HG03460 (cell line): ENCODE measurements at regions not wholly inside any gene's neighbourhood (a gene's known extent, or its start where the extent isn't known, plus 50 kb on each side); places are given as distances from the start of the nearest gene placed in this dataset.

ENCODE experiments used
- ATAC-seq: cut with Tn5 transposase; IDR thresholded peaks from one replicate; pipeline ENCODE4 v1.9.1; 2021; ENCODE audit not compliant: unreplicated experiment

DNA sequence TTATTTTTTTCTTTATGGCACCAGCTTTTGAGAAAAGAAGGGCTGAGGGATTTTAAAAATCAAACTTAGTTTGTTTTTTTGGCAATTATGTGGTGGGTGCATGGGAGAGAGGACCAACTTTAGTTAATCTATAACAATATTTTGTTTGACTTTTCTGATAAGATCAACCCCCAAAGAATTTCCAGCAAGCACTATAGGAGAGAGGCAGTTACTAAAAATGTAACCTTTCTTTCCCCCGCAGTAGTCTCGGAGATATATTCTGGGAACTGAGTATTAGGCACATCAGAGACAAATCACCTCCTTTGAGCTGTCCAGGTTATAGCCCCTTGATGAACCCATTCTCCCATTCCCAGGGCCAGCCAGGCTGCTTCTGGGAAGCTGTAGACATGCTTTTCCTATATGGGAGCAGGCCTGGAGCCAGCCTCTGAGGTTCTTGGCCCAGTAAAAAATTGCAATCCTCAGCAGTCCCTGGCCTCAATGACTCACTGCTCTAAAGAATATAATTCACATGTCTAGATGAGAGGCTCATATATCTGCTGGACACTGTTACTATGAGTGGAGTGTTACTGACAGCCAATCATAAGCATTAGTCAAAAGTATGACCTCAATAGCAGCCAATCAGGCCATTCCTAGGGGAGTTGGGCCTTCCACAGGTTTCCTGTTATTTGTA is 138.3 kb upstream of the AGBL1 start:
- no peak for ATAC-seq

DNA sequence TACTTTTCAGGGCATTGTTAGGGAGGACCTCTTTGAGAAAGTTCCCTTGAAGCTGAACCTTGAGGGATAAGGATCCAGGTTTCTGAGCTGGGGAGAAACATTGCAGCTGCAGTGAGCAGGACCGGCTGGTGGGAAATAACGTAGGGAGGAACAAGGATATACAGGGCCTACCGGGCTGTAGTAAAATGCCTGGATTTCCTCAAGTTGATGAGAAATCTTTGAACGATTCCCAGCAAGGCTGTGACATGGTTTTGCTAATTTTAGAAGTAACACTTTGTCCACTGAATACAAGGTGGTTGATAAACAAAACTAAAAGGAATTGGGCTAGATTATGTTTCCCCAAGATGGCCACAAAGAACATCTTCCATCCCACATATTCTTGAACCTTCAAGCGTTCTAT is 137.0 kb upstream of the AGBL1 start:
- no peak for ATAC-seq

DNA sequence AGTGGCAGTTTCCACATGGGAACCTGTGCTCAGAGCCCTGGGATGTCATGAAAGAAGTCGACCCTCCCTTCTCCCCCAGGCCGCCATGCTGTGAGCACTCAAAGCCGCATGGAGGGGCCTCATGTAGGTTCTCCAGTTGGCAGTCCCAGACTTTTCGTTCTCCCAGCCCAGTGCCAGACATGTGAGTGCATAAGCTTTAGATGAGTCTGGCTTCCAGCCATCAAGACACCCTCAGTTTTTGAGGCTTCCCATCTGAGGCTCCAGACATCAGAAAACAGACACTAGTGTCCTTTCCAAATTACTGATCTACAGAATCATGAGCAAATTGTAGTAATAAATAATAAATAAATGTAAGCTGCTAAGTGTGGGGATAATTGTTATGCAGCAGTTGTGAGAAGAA is 136.5 kb upstream of the AGBL1 start:
- ATAC-seq = no peak

DNA sequence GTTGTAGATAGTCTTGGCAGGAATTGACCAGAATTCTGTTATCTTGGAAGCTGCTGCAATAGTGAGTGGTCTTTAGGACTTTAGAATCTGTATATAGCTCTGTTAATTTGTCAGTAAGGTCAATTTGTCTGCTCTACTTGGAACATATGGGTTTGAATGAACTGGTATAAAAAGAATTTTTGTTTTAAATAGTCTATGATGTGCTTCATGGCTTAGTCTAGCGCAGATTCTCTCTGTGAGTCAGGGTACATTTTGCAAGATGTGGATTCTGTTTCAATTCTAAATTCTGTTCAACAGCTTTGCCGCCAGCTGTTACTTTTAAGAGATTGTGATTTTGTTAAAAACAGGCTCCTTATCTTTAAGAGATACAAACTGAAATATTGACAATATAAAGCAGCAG is 135.9 kb upstream of the AGBL1 start:
- no peak for ATAC-seq

DNA sequence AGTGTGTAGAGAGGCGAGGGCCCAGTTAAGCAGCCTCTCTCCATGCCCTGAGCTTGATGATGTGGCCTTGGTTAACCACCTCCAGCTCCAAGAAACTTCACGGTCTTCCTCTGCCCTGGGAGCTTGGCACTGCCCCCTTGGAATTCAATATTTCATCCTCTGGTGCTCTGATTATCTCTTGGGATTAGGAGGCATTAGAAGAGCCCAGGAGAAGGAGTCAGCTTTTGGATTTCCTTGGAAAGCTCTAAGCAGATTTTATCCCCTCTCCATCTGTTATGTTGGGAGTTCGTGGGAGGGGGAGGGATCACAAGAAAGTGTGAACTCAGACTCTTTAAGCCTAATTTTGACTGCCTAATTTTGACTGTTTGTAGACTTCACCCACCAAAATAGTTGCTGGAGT is 132.7 kb upstream of the AGBL1 start:
- ATAC-seq = no peak

DNA sequence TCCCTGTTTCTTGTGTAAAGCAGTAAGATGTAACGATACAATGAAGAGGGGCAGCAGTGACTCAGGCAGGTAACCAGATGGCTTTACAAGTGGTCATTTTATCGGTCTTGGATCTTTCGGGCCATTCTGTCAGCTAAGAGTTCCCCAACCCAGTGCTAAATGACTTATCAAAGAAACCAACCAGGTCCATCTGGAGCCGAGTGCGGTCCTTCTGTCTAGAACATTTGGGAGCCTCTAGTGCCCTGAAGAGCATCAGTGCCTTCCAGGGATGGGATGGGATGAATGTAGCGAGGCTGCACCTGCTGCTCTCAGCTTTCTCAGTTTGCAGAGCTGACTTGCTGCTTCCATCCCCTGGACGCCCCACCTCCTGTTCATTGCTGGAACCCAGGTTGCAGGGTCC is 131.7 kb upstream of the AGBL1 start:
- ATAC-seq = no peak

DNA sequence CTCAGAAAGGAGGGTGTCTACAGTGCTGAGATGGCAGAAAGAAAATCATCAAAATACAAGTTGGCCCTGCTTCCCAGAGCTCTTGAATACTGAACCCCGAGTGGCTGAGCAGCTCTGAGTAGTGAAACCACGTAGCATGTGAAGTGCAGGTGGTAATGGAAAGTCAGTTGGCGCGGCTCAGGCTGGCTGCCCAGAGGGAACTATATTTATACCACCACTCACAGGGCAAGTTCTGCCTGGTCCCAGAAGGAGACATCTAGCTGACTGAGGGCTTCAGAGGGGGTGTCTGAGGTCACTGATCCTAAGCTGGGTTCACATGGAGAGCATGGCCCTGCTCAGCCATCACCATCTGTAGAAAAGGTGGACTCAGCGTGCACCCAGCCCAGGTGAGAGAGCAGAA is 129.6 kb upstream of the AGBL1 start:
- ATAC-seq = peak; percentile 62

DNA sequence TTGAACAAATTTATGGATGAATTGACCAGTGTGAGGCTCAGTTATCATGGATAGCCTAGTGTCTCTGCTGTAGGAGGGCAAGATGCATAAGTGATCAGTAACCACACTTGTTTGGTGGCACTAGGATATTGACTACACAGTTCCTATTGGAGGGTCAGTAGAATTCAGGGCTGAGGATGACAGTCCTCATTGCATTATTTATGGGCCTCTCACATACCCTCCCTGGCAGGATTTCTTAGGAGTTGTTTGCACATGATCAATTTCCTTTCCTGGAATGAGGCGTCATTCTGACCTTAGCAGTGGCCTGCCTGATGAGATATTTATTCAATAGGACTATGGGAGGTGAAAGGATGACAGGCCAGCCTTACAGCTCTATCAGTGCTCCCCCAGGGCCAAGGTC is 125.1 kb upstream of the AGBL1 start:
- ATAC-seq = no peak

DNA sequence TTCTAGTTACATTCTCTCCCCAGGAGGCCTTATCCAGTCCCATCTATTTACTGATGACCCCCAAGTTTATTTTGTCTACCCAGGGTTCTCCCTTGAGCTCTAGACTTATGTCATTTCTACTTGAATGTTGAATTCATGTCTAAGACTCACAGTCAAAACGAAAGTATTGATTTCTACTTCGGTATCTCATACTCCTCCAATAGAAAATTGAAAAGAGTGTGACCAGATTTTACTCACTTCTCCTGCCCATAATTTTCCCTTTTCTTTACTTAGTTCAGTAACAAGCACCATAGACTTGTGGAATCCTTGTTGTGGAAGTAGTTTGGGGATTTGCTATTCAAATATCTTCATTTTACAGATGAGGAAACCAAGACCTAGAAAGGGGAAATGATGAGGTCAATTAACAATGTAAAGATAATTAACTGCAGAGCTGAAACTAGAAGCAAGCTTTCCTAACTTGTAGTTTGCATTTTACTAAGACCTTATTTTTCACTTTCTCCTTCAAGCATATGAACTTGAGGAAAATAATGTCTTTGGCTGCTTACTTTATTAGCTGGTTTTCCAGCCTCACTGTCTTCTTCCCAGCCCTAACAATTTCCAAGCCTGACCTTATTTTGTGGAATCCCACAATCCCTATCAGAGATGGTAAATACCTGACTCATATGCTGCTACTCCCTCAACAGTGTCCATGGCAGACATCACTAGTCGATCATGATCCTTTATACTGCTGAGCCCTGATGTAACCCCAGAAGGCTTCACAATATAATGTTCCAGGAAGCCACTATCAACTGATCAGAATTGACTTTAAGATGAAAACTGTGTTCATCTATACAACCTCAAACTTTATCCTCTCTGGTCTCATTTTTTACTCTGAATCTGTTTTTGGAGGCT is 123.9 kb upstream of the AGBL1 start:
- ATAC-seq = peak; percentile 86

DNA sequence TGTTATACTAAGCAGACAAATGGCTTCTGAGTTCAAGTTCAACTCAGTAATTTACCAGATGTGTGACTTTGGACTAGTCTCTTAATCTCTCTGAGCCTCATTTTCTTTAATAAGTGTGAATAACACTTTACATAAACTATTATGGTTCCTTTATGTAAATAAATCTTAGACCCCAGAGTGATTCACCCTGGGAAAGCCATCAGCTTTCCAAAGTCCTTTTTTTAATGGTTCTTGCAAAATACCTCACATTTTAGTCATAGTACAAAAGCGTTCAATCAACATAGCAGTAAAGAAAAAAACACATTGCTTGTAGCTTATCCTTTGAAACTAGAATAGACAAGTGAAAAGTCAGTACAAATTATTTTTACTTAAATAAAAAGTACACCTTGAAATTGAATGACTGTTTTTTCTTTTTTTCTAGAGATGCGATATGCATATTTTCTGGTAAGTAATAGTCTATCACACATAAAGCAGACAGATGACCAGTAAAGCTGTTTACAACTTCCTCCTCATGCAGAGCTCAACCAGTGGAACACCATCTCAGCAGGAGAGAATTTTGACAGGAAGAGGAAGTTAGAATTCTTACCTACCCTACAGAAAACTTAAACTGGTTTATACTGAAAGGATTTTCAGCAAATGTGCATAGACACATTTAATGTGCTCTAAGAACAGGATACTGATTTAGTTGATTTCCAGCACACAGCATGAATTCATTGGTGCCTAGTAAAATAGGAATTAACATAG is 123.0 kb upstream of the AGBL1 start:
- ATAC-seq = no peak

DNA sequence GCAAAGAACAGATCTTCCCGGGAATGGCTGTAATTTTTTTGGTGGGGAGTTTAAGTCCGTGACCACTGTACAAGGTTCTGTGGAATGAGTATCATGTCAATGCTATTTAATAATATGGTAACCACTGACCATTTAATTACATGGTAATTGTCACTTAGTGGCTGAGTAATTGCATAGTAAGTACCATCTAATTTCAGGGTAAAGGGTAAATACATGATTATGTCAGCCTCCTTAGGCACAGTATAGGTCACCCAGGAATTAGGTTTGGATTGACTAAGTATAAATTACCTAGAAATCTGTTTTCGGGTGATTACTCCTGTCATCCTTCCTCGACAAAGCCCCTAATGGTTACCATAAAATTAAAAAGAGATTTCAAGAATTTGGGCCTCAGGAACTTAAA is 120.1 kb upstream of the AGBL1 start:
- ATAC-seq = no peak

DNA sequence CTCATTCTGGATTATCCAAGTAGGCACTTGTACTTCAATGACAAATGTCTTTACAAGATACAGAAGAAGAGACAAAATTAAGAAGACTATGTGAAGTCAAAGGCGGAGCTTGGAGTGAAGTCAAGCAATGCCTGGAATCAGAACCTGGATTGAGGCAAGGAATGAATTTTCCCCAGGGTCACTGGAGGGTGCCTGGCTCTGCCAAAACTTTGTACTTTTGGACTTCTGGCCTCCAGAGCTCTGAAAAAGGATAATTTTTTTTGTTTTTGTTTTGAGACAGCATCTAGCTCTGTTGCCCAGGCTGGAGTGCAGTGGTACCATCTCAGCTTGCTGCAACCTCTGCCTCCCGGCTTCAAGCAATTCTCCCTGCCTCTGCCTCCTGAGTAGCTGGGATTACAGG is 119.3 kb upstream of the AGBL1 start:
- no peak for ATAC-seq

DNA sequence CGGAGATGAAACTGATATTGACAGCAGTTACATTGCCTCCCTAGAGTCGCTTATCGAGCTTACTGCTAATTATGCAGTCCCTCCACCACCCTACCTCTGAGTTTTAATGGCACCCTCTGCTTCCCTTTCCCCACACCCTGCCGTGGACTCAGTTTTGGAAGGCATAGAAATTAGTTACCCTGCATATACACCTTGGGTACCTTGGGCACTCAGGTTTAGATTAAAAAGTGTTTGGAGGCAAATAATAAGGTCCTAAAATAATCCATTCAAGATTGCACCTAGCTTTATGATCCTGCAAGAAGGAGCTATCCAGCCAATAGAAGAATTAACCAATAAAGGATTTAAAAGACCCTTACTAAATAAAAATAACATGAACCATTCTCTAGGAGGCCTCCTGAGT is 117.8 kb upstream of the AGBL1 start:
- no peak for ATAC-seq

DNA sequence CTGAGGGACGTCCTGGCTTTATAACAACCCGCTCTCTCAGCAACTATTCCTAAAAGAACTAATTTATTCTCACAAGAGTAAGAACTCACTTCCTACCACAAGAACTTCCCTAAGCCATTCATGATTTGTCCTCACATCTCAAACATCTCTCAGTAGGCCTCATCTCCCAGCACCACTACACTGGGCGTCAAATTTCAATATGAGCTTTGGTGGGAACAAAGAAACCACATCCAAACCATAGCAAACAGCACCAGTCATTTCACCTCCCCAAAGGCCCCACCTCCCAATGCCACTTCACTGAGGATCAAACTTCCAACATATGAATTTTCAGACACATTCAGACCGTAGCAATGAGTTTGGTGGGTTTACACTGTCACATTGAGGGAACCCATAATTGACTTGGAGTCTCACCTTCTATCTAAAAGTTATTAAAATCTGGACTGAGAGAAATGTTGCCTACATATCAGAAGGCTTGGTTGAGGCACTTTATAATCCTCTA is 116.4 kb upstream of the AGBL1 start:
- no peak for ATAC-seq

DNA sequence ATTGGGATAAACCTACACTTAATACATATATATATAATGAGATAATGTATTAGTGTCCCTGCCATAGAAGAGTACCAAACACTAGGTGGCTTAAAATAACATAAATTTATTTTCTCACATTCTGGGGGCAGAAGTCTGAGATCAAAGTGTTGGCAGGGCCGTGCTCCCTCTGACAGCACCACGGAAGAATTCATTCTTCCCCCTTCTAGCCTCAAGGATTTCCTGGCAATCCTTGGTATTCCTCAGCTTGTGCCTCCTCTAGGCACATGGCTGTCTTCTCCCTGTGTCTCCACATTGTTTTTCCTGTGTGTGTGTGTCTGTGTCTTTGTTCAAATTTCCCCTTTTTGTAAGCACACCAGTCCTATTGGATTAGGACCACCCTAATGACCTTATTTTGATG is 115.2 kb upstream of the AGBL1 start:
- ATAC-seq = no peak

DNA sequence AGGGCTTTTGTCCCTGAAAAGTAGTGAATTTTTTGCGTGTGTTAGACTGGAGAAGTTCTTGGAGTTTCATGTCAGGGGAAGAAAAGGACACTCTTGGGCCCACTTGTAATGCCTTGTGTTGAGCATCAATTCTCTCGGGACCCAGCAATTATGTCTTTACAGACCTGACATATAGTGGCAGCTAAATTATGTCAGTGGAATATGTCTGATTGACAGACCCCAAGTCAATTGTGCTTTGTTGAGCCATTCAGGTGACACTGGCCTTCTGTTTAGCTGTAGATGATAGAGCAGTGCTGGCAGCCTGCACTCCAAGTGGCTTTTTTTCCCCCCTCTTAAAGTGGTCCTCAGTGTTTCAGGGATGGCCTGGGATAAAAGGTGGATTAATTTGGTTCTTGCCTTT is 112.1 kb upstream of the AGBL1 start:
- ATAC-seq = no peak

DNA sequence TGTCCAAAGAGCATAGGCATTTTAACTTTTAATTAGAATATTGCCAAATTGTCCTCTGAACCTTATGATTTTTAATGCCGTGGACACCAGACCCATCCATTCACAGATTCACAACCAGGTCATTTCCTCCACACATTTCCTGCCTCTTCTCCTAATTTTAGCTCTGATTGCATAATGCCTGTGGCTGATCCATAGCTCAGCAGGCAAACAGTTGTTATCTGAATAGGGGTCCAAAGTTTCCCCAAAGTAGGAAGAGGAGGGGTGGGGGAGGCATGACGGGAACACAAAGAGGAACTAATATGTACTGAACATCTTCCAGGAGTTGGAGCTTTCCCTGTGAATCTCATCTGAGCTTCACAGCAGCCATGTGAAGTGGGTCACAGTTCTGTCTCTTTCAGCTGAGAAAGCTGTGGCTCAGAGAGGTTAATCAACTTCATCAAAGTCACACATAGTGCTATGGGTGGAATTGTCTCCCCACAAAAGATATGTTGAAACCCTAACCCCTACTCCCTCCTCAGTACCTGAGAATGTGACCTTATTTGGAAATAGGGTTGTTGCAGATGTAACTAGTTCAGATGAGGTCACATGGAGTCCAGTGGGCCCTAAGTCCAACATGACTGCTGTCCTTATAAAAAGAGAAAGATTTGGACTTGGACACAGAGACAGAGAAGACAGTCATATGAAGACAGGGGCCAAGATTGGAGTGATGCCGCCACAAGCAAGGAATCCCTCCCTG is 106.7 kb upstream of the AGBL1 start:
- no peak for ATAC-seq

DNA sequence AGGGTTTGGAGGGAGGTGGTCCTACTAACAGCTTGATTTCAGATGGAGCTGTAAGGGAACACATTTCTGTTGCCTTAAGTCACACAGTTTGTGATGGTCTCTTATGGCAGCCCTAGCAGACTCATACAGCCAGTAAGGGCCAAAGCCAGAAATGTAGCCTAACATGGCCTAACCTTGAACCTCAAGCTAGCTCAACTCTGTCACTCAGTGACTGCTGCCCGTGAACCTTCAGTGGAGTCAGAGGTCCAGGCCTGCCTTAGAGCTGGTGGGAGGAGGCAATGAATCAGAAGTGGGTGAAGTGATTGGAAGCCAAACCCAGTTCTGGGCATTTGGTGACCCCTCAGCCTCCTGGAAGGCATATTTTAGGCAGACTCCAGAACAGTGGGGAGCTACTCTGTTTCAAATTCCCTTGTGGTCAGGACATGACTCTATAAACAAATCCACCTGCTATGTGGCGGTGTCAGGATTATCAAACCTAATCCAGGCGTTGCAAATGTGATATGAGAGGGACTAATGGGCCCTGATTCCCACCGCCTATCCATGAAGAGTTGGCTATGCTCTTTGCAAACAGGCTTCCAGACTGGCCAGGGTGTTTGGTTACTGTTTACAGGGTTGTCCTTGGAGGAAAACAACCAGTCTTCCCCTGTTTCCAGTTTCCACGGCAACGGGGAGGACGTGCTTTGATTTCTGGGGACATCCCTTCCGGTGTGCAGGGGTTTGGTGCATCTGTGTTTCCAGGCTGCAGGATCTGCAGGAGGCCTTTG is 105.9 kb upstream of the AGBL1 start:
- ATAC-seq = no peak

DNA sequence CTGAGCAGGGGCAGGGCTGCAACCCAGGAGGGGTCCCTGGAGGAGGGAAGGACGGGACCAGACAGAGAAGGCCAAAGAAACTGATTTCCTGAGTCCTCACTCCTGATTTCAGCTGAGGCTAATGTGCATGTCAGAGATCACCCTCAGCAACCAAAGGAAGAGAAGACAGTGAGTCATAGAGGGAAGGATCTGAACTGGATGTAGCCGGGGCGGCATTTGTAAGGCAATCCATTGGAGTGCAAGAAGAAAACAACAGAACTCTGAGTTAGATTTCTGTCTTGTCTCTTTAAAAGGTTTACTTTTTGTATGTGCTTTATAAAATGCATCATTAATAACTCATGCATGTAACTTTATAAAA is 105.3 kb upstream of the AGBL1 start:
- ATAC-seq = no peak

DNA sequence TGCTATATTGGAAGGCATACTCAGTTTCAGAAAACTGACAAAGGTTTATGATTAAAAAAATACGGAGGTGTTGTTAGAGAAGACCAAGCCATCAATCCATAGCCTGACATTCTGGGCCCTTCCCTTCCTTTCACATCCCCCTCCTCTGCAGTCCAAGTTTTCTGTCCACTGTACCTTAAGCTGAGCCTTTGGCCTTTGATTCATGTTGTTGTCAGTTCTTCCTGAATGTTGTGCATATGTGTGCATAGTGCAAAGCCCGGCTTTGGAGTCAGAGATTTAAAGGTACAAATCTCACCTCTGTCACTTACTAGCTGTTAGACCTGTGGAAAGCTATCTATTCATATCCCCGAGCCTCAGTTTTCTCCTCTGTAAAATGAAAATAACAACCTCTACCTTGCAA is 104.9 kb upstream of the AGBL1 start:
- ATAC-seq = no peak
